LNCaP clone FGC (cell line): ENCODE measurements at regions not wholly inside any gene's neighbourhood (a gene's known extent, or its start where the extent isn't known, plus 50 kb on each side); places are given as distances from the start of the nearest gene placed in this dataset.

ENCODE experiments used
- DNase-seq: peaks from one replicate; pipeline ENCODE4 v3.0.0-alpha.2; 2011; ENCODE audit warnings: low read depth
- H3K4me3 ChIP-seq: 2 replicates; pipeline ENCODE4 v1.5.1; 2011; ENCODE audit warnings: mild to moderate bottlenecking, low read depth, low read length, control low read depth
- CTCF ChIP-seq: IDR thresholded peaks from 2 replicates; pipeline ENCODE4 v1.5.1; 2012; ENCODE audit warnings: mild to moderate bottlenecking; ENCODE audit not compliant: control insufficient read depth, insufficient read depth; ENCODE audit errors: extremely low read depth

GRCh38 chr17:57197466-57198071, 58.8 kb upstream of the MSI2 start:
- H3K4me3 ChIP-seq, result no peak overlapping the region
- no peak for DNase-seq
- TF ChIP-seq CTCF, result no peak

GRCh38 chr17:57201481-57201880, 54.8 kb upstream of the MSI2 start:
- DNase-seq, result no peak
- no peak overlapping the region for H3K4me3 ChIP-seq
- no peak for TF ChIP-seq CTCF

- DNase-seq, result no peak
- H3K4me3 ChIP-seq, result no peak overlapping the region
- no peak for TF ChIP-seq CTCF
Observed at GRCh38 chr17:57203040-57203439, 53.3 kb upstream of the MSI2 start.
